Jurkat, Clone E6-1 (cell line): ENCODE measurements at regions not wholly inside any gene's neighbourhood (a gene's known extent, or its start where the extent isn't known, plus 50 kb on each side); places are given as distances from the start of the nearest gene placed in this dataset.
A peak's percentile ranks its signal among the peaks of the same experiment; 100 is the strongest.

Experiments used
- DNase-seq: peaks from one replicate; pipeline ENCODE4 v3.0.0-alpha.2; 2011; ENCODE audit warnings: low read depth, low spot score
- H3K4me3 ChIP-seq: 2 replicates; pipeline ENCODE4 v1.5.1; 2011; ENCODE audit warnings: mild to moderate bottlenecking, low read length, control low read depth, moderate library complexity

- no peak for DNase-seq
- no peak overlapping the region for H3K4me3 ChIP-seq
These were observed 228.9 kb upstream of the GRID2 start for GRCh38 chr4:92074839-92075238.

GRCh38 chr4:92090887-92091286, 212.9 kb upstream of the GRID2 start:
- DNase-seq = no peak
- H3K4me3 ChIP-seq = no peak overlapping the region

- no peak for DNase-seq
- H3K4me3 ChIP-seq = no peak overlapping the region
These were observed 212.4 kb upstream of the GRID2 start for GRCh38 chr4:92091335-92091734.

- no peak for DNase-seq
These were observed 203.9 kb upstream of the GRID2 start for GRCh38 chr4:92099861-92100260.

GRCh38 chr4:92100975-92101374, 202.8 kb upstream of the GRID2 start:
- DNase-seq = no peak
- H3K4me3 ChIP-seq = no peak overlapping the region

More at GRCh38 chr4:92099861-92100260, 203.9 kb upstream of the GRID2 start:
- H3K4me3 ChIP-seq = no peak overlapping the region

GRCh38 chr4:92101737-92102172, 202.0 kb upstream of the GRID2 start:
- no peak overlapping the region for H3K4me3 ChIP-seq
- no peak for DNase-seq

- no peak for DNase-seq
These were observed 199.3 kb upstream of the GRID2 start for GRCh38 chr4:92104506-92104905.

GRCh38 chr4:92106816-92107215, 196.9 kb upstream of the GRID2 start:
- no peak for DNase-seq
- H3K4me3 ChIP-seq = no peak overlapping the region

More at GRCh38 chr4:92104506-92104905, 199.3 kb upstream of the GRID2 start:
- no peak overlapping the region for H3K4me3 ChIP-seq

- no peak for DNase-seq
- H3K4me3 ChIP-seq = no peak overlapping the region
These were observed 192.3 kb upstream of the GRID2 start for GRCh38 chr4:92111493-92111892.

- DNase-seq = no peak
These were observed 191.0 kb upstream of the GRID2 start for GRCh38 chr4:92112805-92113204.

GRCh38 chr4:92120810-92121498, 182.8 kb upstream of the GRID2 start:
- no peak for DNase-seq
- H3K4me3 ChIP-seq = no peak overlapping the region

More at GRCh38 chr4:92112805-92113204, 191.0 kb upstream of the GRID2 start:
- no peak overlapping the region for H3K4me3 ChIP-seq

GRCh38 chr4:92122911-92123310, 180.9 kb upstream of the GRID2 start:
- no peak for DNase-seq
- H3K4me3 ChIP-seq = no peak overlapping the region

- DNase-seq = no peak
- no peak overlapping the region for H3K4me3 ChIP-seq
These were observed 175.1 kb upstream of the GRID2 start for GRCh38 chr4:92128676-92129075.

- DNase-seq = no peak
- H3K4me3 ChIP-seq = no peak overlapping the region
These were observed 174.3 kb upstream of the GRID2 start for GRCh38 chr4:92129408-92129994.

GRCh38 chr4:92136434-92136833, 167.3 kb upstream of the GRID2 start:
- no peak overlapping the region for H3K4me3 ChIP-seq
- DNase-seq = no peak

GRCh38 chr4:92163348-92163747, 140.4 kb upstream of the GRID2 start:
- peak; percentile 2 for DNase-seq
- no peak overlapping the region for H3K4me3 ChIP-seq

- DNase-seq = no peak
- H3K4me3 ChIP-seq = no peak overlapping the region
These were observed 133.4 kb upstream of the GRID2 start for GRCh38 chr4:92170340-92170739.

- no peak for DNase-seq
- H3K4me3 ChIP-seq = no peak overlapping the region
These were observed 131.6 kb upstream of the GRID2 start for GRCh38 chr4:92172203-92172602.

GRCh38 chr4:92175250-92175649, 128.5 kb upstream of the GRID2 start:
- no peak overlapping the region for H3K4me3 ChIP-seq
- DNase-seq = no peak

GRCh38 chr4:92182006-92182735, 121.6 kb upstream of the GRID2 start:
- no peak for DNase-seq
- H3K4me3 ChIP-seq = no peak overlapping the region
